Adrenal gland (tissue), 9 donors: ENCODE measurements at regions not wholly inside any gene's neighbourhood (a gene's known extent, or its start where the extent isn't known, plus 50 kb on each side); places are given as distances from the start of the nearest gene placed in this dataset.

Experiments
- DNase-seq, 7 donors: peaks; one replicate each; pipeline ENCODE4 v3.0.0-alpha.2; 2019 to 2020
- H3K27ac ChIP-seq, 5 donors: fragments of 200-600 bp; sonication (generic) in 4 of 5; 1 replicate in 3 of 5; 2 replicates in 2 of 5; pipeline versions ENCODE4 v1.5.1 to v1.8.0; 2016 to 2020; ENCODE audit warnings: mild to moderate bottlenecking in 1 of 5
- H3K27me3 ChIP-seq: fragments of 200-600 bp; 2 replicates; pipeline ENCODE4 v1.8.0; 2021
- H3K36me3 ChIP-seq, 2 donors: fragments of 200-600 bp; replicated peaks in 1 of 2; 1 replicate in 1 of 2; 2 replicates in 1 of 2; pipeline versions ENCODE4 v1.5.1 to v1.8.0; 2018 to 2022
- H3K4me1 ChIP-seq, 2 donors: fragments of 200-600 bp; replicated peaks in 1 of 2; 1 replicate in 1 of 2; 2 replicates in 1 of 2; pipeline versions ENCODE4 v1.5.1 to v1.8.0; 2018 to 2021
- H3K4me3 ChIP-seq, 4 donors: fragments of 200-600 bp; sonication (generic) in 3 of 4; one replicate each; pipeline ENCODE4 v1.5.1; 2016 to 2018
- H3K9me3 ChIP-seq, 3 donors: fragments of 200-600 bp; sonication (generic) in 1 of 3; replicated peaks in 1 of 3; 1 replicate in 2 of 3; 2 replicates in 1 of 3; pipeline versions ENCODE4 v1.5.1 to v1.8.0; 2016 to 2021
- CTCF ChIP-seq, 6 experiments: fragments of 450-650 bp in 4 of 6; fragments of 200-600 bp in 2 of 6; sonication (generic) in 1 of 6; IDR thresholded peaks; 1 replicate in 5 of 6; 2 replicates in 1 of 6; pipeline versions ENCODE4 v1.5.1 to v1.8.0; 2016 to 2021; ENCODE audit warnings: antibody characterized with exemption in 6 of 6, mild to moderate bottlenecking in 2 of 6, moderate library complexity in 1 of 6
- POLR2A ChIP-seq, 2 donors: fragments of 450-650 bp; IDR thresholded peaks; one replicate each; pipeline ENCODE4 v1.6.1; 2017; ENCODE audit warnings: antibody characterized with exemption in 2 of 2, mild to moderate bottlenecking in 2 of 2, moderate library complexity in 1 of 2
- WGBS, 4 donors: extraction: QIAGEN DNeasy Blood & Tissue Kit in 2 of 4; methylation state at CpG; one replicate each; pipeline versions ENCODE4 v1.1.5 to v1.1.7; 2013 to 2017; 5-methylcytosine and 5-hydroxymethylcytosine counted together
- intact Hi-C, 2 donors: fragments of 100-400 bp; cut with DNase I; formaldehyde crosslinking; loops; one replicate each; pipeline versions ENCODE4 v1.14.1 to v1.15.0; 2022 to 2023
- donor health status: healthy with polysubstance abuse.
- donor health status: Bipolar disorder and iron deficiency.
- donor health status: DM: yes; HTN: yes; CAD: no.
- donor health status: DM: no; HTN: no; CAD: no.
- donor health status: DM: no; HTN: no; CAD: no.

- no peak overlapping the region for H3K4me3 ChIP-seq
- no peaks in the 10 kb centered on the region for H3K27me3 ChIP-seq
- no peaks in the 10 kb centered on the region for H3K36me3 ChIP-seq
- intact Hi-C loops: no loop called here
- no peak for DNase-seq
- no peak overlapping the region for H3K27ac ChIP-seq
- TF ChIP-seq CTCF (IDR thresholded peaks at IDR 0.05) (no peak), POLR2A (IDR thresholded peaks at IDR 0.05) (no peak)
- no peaks in the 10 kb centered on the region for H3K9me3 ChIP-seq
- 57 to 88% (median 82%) methylated on average over 1 of the region's 1 CpG for WGBS, 4 donors
- no peaks in the 10 kb centered on the region for H3K4me1 ChIP-seq
Measured at GRCh38 chr5:74540622-74541021, 99.9 kb downstream of the ENC1 start.

DNA sequence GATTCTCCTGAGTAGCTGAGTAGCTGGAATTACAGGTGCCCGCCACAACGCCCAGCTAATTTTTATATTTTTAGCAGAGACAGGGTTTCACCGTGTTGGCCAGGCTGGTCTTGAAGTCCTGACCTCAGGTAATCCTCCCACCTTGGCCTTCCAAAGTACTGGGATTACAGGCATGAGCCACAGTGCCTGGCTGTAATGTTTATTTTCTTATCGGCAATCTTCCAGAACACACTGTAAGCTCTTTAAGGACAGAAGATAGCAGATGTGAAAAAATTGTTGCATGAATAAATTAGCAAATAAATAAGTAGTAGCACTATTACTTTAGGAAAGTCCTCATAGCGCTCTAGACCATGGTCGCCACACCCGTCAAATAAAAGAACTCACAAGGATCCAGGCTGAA lies 100.5 kb downstream of the ENC1 start:
- no peaks in the 10 kb centered on the region for H3K9me3 ChIP-seq
- intact Hi-C loops: no loop called here
- H3K36me3 ChIP-seq: no peaks in the 10 kb centered on the region
- no peak overlapping the region for H3K4me3 ChIP-seq
- H3K4me1 ChIP-seq: no peaks in the 10 kb centered on the region
- H3K27me3 ChIP-seq: no peaks in the 10 kb centered on the region
- DNase-seq: no peak
- TF ChIP-seq CTCF (IDR thresholded peaks at IDR 0.05) (no peak), POLR2A (IDR thresholded peaks at IDR 0.05) (no peak)
- H3K27ac ChIP-seq: no peak overlapping the region
- WGBS, 4 donors: 44 to 85% (median 58%) methylated on average over 7 of the region's 7 CpGs

DNA sequence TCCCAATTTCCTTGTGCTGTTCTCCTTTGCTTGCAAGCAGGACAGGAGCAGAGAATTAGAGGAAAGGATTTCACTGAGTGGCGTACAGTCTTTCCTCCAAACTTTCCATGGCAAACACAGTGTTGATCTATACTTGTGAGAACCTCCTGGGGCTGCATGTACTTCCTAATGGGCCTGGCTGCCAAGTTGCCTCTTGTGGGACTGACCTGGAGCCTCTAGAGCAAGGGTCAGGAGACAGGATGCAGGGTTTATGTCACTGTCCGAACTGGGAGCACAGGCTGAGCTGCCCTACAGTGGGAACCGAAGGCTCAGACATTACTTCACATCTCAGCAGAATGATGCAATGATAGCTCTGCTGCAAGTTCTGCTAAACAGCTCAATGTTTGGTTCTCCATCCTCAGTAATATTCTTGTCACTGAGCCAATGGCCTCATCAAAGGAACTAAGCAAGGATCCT lies 102.3 kb downstream of the ENC1 start:
- peak; percentile 20 to 87 (median 70) for DNase-seq
- intact Hi-C loops: no loop called here
- Histone ChIP-seq H3K27ac (peak overlapping the region in 1 of 5 donors; percentile 53), H3K4me1 (no peaks in the 10 kb centered on the region), H3K27me3 (no peaks in the 10 kb centered on the region), H3K9me3 (no peaks in the 10 kb centered on the region), H3K4me3 (no peak overlapping the region), H3K36me3 (no peaks in the 10 kb centered on the region)
- WGBS, 4 donors: 27 to 42% (median 36%) methylated on average over 3 of the region's 3 CpGs
- no peak for TF ChIP-seq CTCF (IDR thresholded peaks at IDR 0.05)
- TF ChIP-seq POLR2A (IDR thresholded peaks at IDR 0.05): no peak

- DNase-seq: no peak
- no peaks in the 10 kb centered on the region for H3K4me1 ChIP-seq
- TF ChIP-seq CTCF (IDR thresholded peaks at IDR 0.05): no peak
- TF ChIP-seq POLR2A (IDR thresholded peaks at IDR 0.05): no peak
- intact Hi-C loops: no loop called here
- no peaks in the 10 kb centered on the region for H3K27me3 ChIP-seq
- 75 to 94% (median 84%) methylated on average over 1 of the region's 1 CpG for WGBS, 4 donors
- H3K9me3 ChIP-seq: no peaks in the 10 kb centered on the region
- no peak overlapping the region for H3K27ac ChIP-seq
- no peak overlapping the region for H3K4me3 ChIP-seq
- H3K36me3 ChIP-seq: no peaks in the 10 kb centered on the region
Measured at GRCh38 chr5:74536658-74537057, 103.9 kb downstream of the ENC1 start.
